ENCODE measurements at regions not wholly inside any gene's neighbourhood (a gene's known extent, or its start where the extent isn't known, plus 50 kb on each side); places are given as distances from the start of the nearest gene placed in this dataset.

DNA sequence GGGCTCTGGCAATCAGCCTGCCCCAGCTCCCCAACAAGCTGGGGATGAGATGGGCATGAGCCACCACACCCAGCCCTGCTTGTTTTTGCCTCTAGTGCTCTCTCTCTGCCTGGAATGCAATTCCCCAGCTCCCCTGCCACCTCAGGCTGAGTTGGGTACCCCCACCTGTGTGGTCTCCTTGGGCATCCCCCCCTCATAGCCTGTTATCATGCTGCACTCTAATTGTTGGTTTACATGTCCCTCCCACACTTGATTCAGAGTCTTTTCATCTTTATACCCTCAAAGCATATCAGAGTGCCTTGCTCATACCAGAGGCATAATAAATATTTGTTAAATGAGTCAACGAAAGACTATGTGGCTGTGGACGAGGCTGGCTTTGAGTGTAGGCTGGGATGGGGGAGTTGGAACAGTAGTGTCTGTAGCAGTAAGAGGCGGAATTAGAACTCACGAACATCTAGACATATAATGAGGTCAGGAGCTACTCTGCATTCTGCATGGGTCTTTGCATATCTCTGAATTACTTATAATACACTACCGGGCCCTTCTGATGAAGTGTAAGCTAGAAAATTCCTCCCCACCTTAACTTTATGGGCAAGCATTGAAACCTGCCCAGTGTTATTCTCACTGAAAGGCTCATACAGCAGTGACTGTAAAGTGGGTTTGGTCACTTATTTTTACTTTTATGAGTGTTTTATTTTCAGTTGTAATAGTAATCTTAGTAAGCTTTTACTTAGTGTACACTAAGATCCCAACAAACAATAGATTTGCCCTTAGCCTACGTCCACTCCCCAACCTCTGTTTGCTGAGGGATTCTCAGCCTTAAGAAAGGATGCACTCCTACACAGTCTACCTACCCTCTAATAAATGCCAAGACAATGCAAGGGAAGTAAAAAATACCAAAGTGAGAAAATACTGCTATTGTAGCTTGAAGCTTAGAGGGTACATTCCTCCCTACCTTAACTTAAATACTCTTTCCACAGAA, 58.7 kb downstream of the EDN1 start:
- Mint-ChIP-seq H3K4me3 (no peak overlapping the region), H3K36me3 (ENCODE audit: low read depth) (peaks cover 3% of the 10 kb centered on the region), H3K4me1 (peaks cover 15% of the 10 kb centered on the region), H3K9me3 (peaks cover 35% of the 10 kb centered on the region), H3K27me3 (ENCODE audit: low read depth, poor library complexity) (peaks cover 8% of the 10 kb centered on the region), H3K27ac (no peak overlapping the region)
- DNase-seq = no peak
- TF ChIP-seq, protein P1, sequence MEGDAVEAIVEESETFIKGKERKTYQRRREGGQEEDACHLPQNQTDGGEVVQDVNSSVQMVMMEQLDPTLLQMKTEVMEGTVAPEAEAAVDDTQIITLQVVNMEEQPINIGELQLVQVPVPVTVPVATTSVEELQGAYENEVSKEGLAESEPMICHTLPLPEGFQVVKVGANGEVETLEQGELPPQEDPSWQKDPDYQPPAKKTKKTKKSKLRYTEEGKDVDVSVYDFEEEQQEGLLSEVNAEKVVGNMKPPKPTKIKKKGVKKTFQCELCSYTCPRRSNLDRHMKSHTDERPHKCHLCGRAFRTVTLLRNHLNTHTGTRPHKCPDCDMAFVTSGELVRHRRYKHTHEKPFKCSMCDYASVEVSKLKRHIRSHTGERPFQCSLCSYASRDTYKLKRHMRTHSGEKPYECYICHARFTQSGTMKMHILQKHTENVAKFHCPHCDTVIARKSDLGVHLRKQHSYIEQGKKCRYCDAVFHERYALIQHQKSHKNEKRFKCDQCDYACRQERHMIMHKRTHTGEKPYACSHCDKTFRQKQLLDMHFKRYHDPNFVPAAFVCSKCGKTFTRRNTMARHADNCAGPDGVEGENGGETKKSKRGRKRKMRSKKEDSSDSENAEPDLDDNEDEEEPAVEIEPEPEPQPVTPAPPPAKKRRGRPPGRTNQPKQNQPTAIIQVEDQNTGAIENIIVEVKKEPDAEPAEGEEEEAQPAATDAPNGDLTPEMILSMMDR (IDR thresholded peaks at IDR 0.05) = no peak

DNA sequence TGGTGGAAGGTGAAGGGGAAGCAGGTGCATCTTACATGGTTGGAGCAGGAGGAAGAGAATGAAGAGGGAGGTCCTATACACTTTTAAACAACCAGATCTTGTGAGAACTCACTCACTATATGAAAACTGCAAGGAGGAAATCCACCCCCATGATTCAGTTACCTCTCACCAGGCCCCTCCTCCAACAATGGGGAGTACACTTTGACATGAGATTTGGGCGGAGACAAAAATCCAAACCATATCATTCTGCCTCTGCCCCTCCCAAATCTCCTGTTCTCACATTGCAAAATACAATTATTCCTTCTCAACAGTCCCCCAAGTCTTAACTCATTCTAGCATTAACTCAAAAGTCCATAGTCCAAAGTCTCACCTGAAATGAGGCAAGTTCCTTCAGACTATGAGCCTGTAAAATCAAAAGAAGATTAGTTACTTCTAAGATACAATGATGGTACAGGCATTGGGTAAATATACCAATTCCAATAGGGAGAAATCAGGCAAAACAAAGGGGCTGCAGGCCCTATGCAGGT, 60.5 kb downstream of the EDN1 start:
- peaks cover 3% of the 10 kb centered on the region for H3K27me3 Mint-ChIP-seq (ENCODE audit: low read depth, poor library complexity)
- H3K4me1 Mint-ChIP-seq = peaks cover 19% of the 10 kb centered on the region
- DNase-seq = no peak
- H3K9me3 Mint-ChIP-seq = peaks cover 35% of the 10 kb centered on the region
- no peak overlapping the region for H3K4me3 Mint-ChIP-seq
- no peak overlapping the region for H3K27ac Mint-ChIP-seq
- peaks cover 3% of the 10 kb centered on the region for H3K36me3 Mint-ChIP-seq (ENCODE audit: low read depth)
- TF ChIP-seq, protein P1 (IDR thresholded peaks at IDR 0.05) = no peak

DNA sequence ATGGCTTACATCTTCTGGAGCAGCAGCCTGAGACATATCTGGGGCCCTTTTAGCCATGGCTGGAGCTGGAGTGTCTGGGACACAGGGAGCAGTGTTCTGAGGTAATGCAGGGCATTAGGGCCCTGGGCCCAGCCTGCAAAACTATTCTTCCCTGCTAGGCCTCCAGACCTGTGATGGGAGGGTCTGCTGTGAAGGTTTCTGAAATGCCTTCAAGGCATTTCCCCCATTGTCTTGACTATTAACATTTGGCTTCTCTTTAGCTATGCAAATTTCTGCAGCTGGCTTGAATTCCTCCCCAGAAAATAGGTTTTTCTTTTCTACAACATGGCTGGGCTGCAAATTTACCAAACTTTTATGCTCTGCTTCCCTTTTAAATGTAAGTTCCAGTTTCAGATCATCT, 61.5 kb downstream of the EDN1 start:
- Mint-ChIP-seq H3K9me3 (peaks cover 35% of the 10 kb centered on the region), H3K27ac (no peak overlapping the region), H3K27me3 (ENCODE audit: low read depth, poor library complexity) (peaks cover 3% of the 10 kb centered on the region), H3K4me1 (peaks cover 19% of the 10 kb centered on the region), H3K36me3 (ENCODE audit: low read depth) (peaks cover 3% of the 10 kb centered on the region), H3K4me3 (no peak overlapping the region)
- DNase-seq = no peak
- TF ChIP-seq, protein P1 (IDR thresholded peaks at IDR 0.05) = no peak

DNA sequence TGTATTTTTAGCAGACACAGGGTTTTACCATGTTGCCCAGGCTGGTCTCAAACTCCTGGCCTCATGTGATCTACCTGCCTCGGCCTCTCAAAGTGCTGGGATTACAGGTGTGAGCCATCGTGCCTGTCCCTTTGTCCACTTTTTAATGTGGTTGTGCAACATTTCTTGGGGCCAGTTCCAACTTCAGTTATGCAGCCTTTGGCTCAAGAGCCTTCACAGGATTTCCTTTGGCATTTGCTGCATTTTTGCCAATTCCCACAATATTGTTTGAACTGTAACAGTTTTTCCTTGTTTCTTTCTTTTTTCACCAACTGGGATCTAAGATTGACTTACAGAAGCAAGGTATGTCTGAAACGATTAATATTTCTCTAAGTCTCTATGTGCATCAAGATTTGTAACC, 63.6 kb downstream of the EDN1 start:
- H3K4me1 Mint-ChIP-seq = peaks cover 16% of the 10 kb centered on the region
- no peak for DNase-seq
- TF ChIP-seq, protein P1 (IDR thresholded peaks at IDR 0.05) = no peak
- peaks cover 3% of the 10 kb centered on the region for H3K36me3 Mint-ChIP-seq (ENCODE audit: low read depth)
- no peak overlapping the region for H3K27ac Mint-ChIP-seq
- no peak overlapping the region for H3K4me3 Mint-ChIP-seq
- H3K9me3 Mint-ChIP-seq = peaks cover 35% of the 10 kb centered on the region
- H3K27me3 Mint-ChIP-seq (ENCODE audit: low read depth, poor library complexity) = peaks cover 3% of the 10 kb centered on the region

DNA sequence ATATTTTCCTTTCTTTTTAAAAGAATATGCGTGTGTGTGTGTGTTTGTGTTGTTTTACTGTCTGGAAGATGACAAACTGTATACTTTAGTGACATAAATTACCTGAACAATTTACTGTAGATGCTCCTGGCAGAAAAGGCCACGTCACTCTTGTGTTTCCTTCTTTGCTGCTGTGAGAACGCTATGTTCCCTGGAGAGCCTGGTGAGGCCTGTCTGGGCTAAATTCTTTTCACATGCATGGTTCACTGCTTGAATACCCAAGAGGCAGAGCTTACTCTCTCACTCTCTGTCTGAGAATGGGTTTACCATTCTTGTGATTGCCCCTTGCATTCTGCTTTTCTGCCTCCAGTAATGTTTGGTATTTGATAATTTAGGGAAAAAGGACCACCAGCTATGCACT, 64.3 kb downstream of the EDN1 start:
- peaks cover 11% of the 10 kb centered on the region for H3K4me1 Mint-ChIP-seq
- H3K4me3 Mint-ChIP-seq = no peak overlapping the region
- H3K36me3 Mint-ChIP-seq (ENCODE audit: low read depth) = peaks cover 3% of the 10 kb centered on the region
- H3K9me3 Mint-ChIP-seq = peaks cover 35% of the 10 kb centered on the region
- DNase-seq = no peak
- H3K27ac Mint-ChIP-seq = no peak overlapping the region
- peaks cover 3% of the 10 kb centered on the region for H3K27me3 Mint-ChIP-seq (ENCODE audit: low read depth, poor library complexity)
- TF ChIP-seq, protein P1 (IDR thresholded peaks at IDR 0.05) = no peak

All from nephron progenitor cell (in vitro differentiated cells).